IMR-90 (cell line): ENCODE measurements at regions not wholly inside any gene's neighbourhood (a gene's known extent, or its start where the extent isn't known, plus 50 kb on each side); places are given as distances from the start of the nearest gene placed in this dataset.

ENCODE experiments used
- ATAC-seq: fragments of 200-7000 bp; cut with Tn5 transposase; 2 replicates; pipeline ENCODE4 v1.9.1; 2020; ENCODE audit warnings: low read depth, mild to moderate bottlenecking, moderate library complexity
- BruUV-seq: library from RNA; stranded (reverse); fragments of 400-500 nt; replicated peaks from 2 replicates; lab custom pipeline; 2021; lab: Mats Ljungman, UMichigan
- CTCF ChIA-PET: fragments of 300-600 bp; formaldehyde crosslinking; extraction: SDS; loops from one replicate; lab custom pipeline; 2021; ENCODE audit warnings: antibody characterized with exemption; lab: Yijun Ruan, JAX
- POLR2A ChIA-PET: fragments of 300-600 bp; sonication (Branson Sonifier 250); formaldehyde crosslinking; loops from one replicate; lab custom pipeline; 2022; ENCODE audit warnings: antibody characterized with exemption; ENCODE audit not compliant: unreplicated experiment; lab: Charles Lee
- DNase-seq: peaks from one replicate; pipeline ENCODE4 v3.0.0; 2013
- H2AFZ ChIP-seq: replicated peaks from 2 replicates; pipeline ENCODE3; 2013; ENCODE audit warnings: low read length, mild to moderate bottlenecking; ENCODE audit not compliant: poor library complexity
- H2AK5ac ChIP-seq: 2 replicates; pipeline ENCODE4 v1.6.1; 2013; ENCODE audit warnings: low read depth, low read length, inconsistent platforms
- H2AK9ac ChIP-seq: replicated peaks from 2 replicates; pipeline ENCODE3; 2013; ENCODE audit warnings: mild to moderate bottlenecking, low read depth, low read length, moderate library complexity; ENCODE audit not compliant: poor library complexity
- H2BK120ac ChIP-seq: 2 replicates; pipeline ENCODE4 v1.6.1; 2013; ENCODE audit warnings: low read depth, low read length, inconsistent platforms
- H2BK15ac ChIP-seq: 3 replicates; pipeline ENCODE4 v1.6.1; 2013; ENCODE audit warnings: low read depth, low read length, inconsistent platforms
- H2BK20ac ChIP-seq: 2 replicates; pipeline ENCODE4 v1.6.1; 2013; ENCODE audit warnings: low read depth, mild to moderate bottlenecking, inconsistent platforms, low read length, moderate library complexity
- H2BK5ac ChIP-seq: 2 replicates; pipeline ENCODE4 v1.6.1; 2013; ENCODE audit warnings: mild to moderate bottlenecking, low read depth, low read length, inconsistent platforms; ENCODE audit not compliant: poor library complexity, severe bottlenecking
- H3K14ac ChIP-seq: replicated peaks from 2 replicates; pipeline ENCODE4 v1.6.1; 2013; ENCODE audit warnings: low read depth, low read length, inconsistent platforms
- H3K18ac ChIP-seq: 2 replicates; pipeline ENCODE4 v1.6.1; 2013; ENCODE audit warnings: low read depth, low read length, control low read depth
- H3K23ac ChIP-seq: 2 replicates; pipeline ENCODE4 v1.6.1; 2013; ENCODE audit warnings: low read depth, low read length, inconsistent platforms
- H3K27ac ChIP-seq: 2 replicates; pipeline ENCODE4 v1.5.1; 2013; ENCODE audit warnings: mild to moderate bottlenecking, control low read depth, low read length; ENCODE audit not compliant: insufficient read depth
- H3K27me3 ChIP-seq: 2 replicates; pipeline ENCODE4 v1.6.1; 2013; ENCODE audit warnings: low read length; ENCODE audit not compliant: control insufficient read depth, insufficient read depth
- H3K36me3 ChIP-seq: 2 replicates; pipeline ENCODE4 v1.6.1; 2013; ENCODE audit warnings: low read length, mixed read lengths; ENCODE audit not compliant: control insufficient read depth, insufficient read depth
- H3K4ac ChIP-seq: 2 replicates; pipeline ENCODE4 v1.6.1; 2013; ENCODE audit warnings: low read depth, low read length, inconsistent platforms
- H3K4me1 ChIP-seq: 2 replicates; pipeline ENCODE4 v1.6.1; 2013; ENCODE audit warnings: low read length, mixed read lengths; ENCODE audit not compliant: control insufficient read depth, insufficient read depth
- H3K4me2 ChIP-seq: 2 replicates; pipeline ENCODE4 v1.6.1; 2013; ENCODE audit warnings: low read depth, mild to moderate bottlenecking, control low read depth, low read length, moderate library complexity
- H3K4me3 ChIP-seq: 2 replicates; pipeline ENCODE4 v1.5.1; 2013; ENCODE audit warnings: low read depth, mild to moderate bottlenecking, control low read depth, low read length, moderate library complexity; ENCODE audit not compliant: insufficient read depth
- H3K56ac ChIP-seq: 2 replicates; pipeline ENCODE4 v1.6.1; 2013; ENCODE audit warnings: low read length, inconsistent platforms; ENCODE audit not compliant: insufficient read depth; ENCODE audit errors: extremely low read depth
- H3K79me1 ChIP-seq, 2 experiments: 2 replicates each; pipeline ENCODE4 v1.6.1; 2013; ENCODE audit warnings: low read length in 2 of 2, inconsistent platforms in 1 of 2, low read depth in 1 of 2
- H3K9ac ChIP-seq: 2 replicates; pipeline ENCODE4 v1.6.1; 2013; ENCODE audit warnings: low read depth, low read length, control low read depth
- H3K9me1 ChIP-seq: 2 replicates; pipeline ENCODE4 v1.6.1; 2013; ENCODE audit warnings: low read length, inconsistent platforms; ENCODE audit not compliant: insufficient read depth
- H3K9me3 ChIP-seq: 2 replicates; pipeline ENCODE4 v1.6.1; 2013; ENCODE audit warnings: low read length; ENCODE audit not compliant: control insufficient read depth, insufficient read depth
- H4K20me1 ChIP-seq: 2 replicates; pipeline ENCODE4 v1.6.1; 2013; ENCODE audit warnings: low read length, inconsistent platforms; ENCODE audit not compliant: insufficient read depth
- H4K5ac ChIP-seq: 2 replicates; pipeline ENCODE4 v1.6.1; 2013; ENCODE audit warnings: mild to moderate bottlenecking, low read depth, low read length, control low read depth
- H4K8ac ChIP-seq, 2 experiments: 2 replicates each; pipeline ENCODE4 v1.6.1; 2013; ENCODE audit warnings: low read depth in 2 of 2, low read length in 2 of 2, control low read depth in 1 of 2, inconsistent platforms in 1 of 2
- H4K91ac ChIP-seq: 2 replicates; pipeline ENCODE4 v1.6.1; 2013; ENCODE audit warnings: low read depth, low read length, inconsistent platforms; ENCODE audit not compliant: insufficient read depth
- CEBPB ChIP-seq: IDR thresholded peaks from 2 replicates; pipeline ENCODE4 v1.6.1; 2012; ENCODE audit warnings: low read depth, low read length, improper control_type of control experiment
- CTCF ChIP-seq: conservative IDR thresholded peaks from 2 replicates; pipeline ENCODE4 v1.5.1; 2012; ENCODE audit warnings: mild to moderate bottlenecking, low read depth, low read length, improper control_type of control experiment
- MXI1 ChIP-seq: IDR thresholded peaks from 2 replicates; pipeline ENCODE4 v1.6.1; 2012; ENCODE audit warnings: low read depth, mild to moderate bottlenecking, low read length, moderate library complexity, borderline replicate concordance
- NFE2L2 ChIP-seq: fragments of 150-350 bp; IDR thresholded peaks from 2 replicates; pipeline ENCODE4 v1.6.1; 2016; ENCODE audit warnings: low read depth, mild to moderate bottlenecking, low read length
- POLR2A ChIP-seq: IDR thresholded peaks from 2 replicates; pipeline ENCODE4 v1.6.1; 2012; ENCODE audit warnings: mild to moderate bottlenecking, low read depth, low read length
- WGBS, 2 experiments: methylation state at CpG; one replicate each; pipeline versions ENCODE4 v1.1.5 to v1.1.7; 2013; ENCODE audit warnings: missing lambda C conversion rate in 2 of 2; ENCODE audit not compliant: insufficient read length in 1 of 2; ENCODE audit errors: extremely low coverage in 2 of 2; 5-methylcytosine and 5-hydroxymethylcytosine counted together
- dilution Hi-C: fragments of 300-500 bp; cut with HindIII; formaldehyde crosslinking; loops from one replicate; pipeline ENCODE4 v1.14.3; 2018; ENCODE audit warnings: low sequenced_read_pairs; ENCODE audit not compliant: unreplicated experiment
- in situ Hi-C: fragments of 300-500 bp; cut with MboI; formaldehyde crosslinking; loops from 3 replicates; pipeline ENCODE4 v1.14.3; 2019; ENCODE audit warnings: low sequenced_read_pairs, inconsistent platforms, mixed read lengths
- intact Hi-C: fragments of 100-400 bp; cut with micrococcal nuclease; formaldehyde crosslinking; loops from 2 replicates; pipeline ENCODE4 v1.10.0; 2022

GRCh38 chr6:144340541-144341371, 55.6 kb downstream of the UTRN start:
- no TSS peak for BruUV-seq
- no peak for ATAC-seq
- dilution Hi-C loops = no loop called here

More at GRCh38 chr6:144340541-144341371, 55.6 kb downstream of the UTRN start:
- Histone ChIP-seq H3K79me1 (peaks cover 36 to 73% of the 10 kb centered on the region in 2 experiments), H2BK20ac (no peak overlapping the region), H4K20me1 (peaks cover 8% of the 10 kb centered on the region; the same call in 1 of the 2 replicates), H3K9me1 (peaks cover 17% of the 10 kb centered on the region), H3K14ac (no peak overlapping the region), H4K8ac (no peak overlapping the region), H3K18ac (no peak overlapping the region), H3K4me2 (no peak overlapping the region), H2AK5ac (no peak overlapping the region), H3K4ac (no peak overlapping the region), H3K36me3 (no peaks in the 10 kb centered on the region; the same call in 1 of the 2 replicates), H4K5ac (no peak overlapping the region), H3K56ac (no peak overlapping the region), H3K27ac (no peak overlapping the region), H3K23ac (no peak overlapping the region), H4K91ac (no peak overlapping the region), H3K9me3 (no peaks in the 10 kb centered on the region), H2AK9ac (no peak overlapping the region), H2BK120ac (no peak overlapping the region), H2BK5ac (no peak overlapping the region), H3K4me3 (no peak overlapping the region), H2BK15ac (no peak overlapping the region), H2AFZ (no peak overlapping the region), H3K4me1 (0 out of 2 replicates have a peak, but pooled peaks cover 5% of the 10 kb centered on the region), H3K9ac (no peak overlapping the region), H3K27me3 (no peaks in the 10 kb centered on the region)
- in situ Hi-C loops = no loop called here
- intact Hi-C loops = no loop called here
- WGBS, 2 experiments = no CpG with 5 or more reads among the region's 5 CpGs
- POLR2A ChIA-PET = no interaction called here
- peak; percentile 29; the same call in 1 of the 2 replicates for TF ChIP-seq CEBPB
- TF ChIP-seq CTCF = no peak
- no peak for TF ChIP-seq POLR2A
- TF ChIP-seq NFE2L2 = no peak
- no peak for TF ChIP-seq MXI1
- CTCF ChIA-PET = interaction anchor here (0.6 kb wide), 1 partner anchor 58 kb away, joined by 8 read pairs; no protein-coding TSS in a partner anchor
- no peak for DNase-seq
